Coronary artery (tissue), 2 donors: ENCODE measurements at regions not wholly inside any gene's neighbourhood (a gene's known extent, or its start where the extent isn't known, plus 50 kb on each side); places are given as distances from the start of the nearest gene placed in this dataset.

Experiments used
- DNase-seq: peaks from one replicate; pipeline ENCODE4 v3.0.0-alpha.2; 2017; ENCODE audit warnings: low spot score
- H3K27ac ChIP-seq, 2 donors: fragments of 200-600 bp; sonication (generic); one replicate each; pipeline ENCODE4 v1.5.1; 2016 to 2019
- H3K4me3 ChIP-seq: fragments of 200-600 bp; sonication (generic); 2 replicates; pipeline ENCODE4 v1.5.1; 2016; ENCODE audit warnings: mild to moderate bottlenecking, moderate library complexity
- CTCF ChIP-seq: fragments of 200-600 bp; sonication (generic); IDR thresholded peaks from one replicate; pipeline ENCODE4 v1.5.1; 2019; ENCODE audit warnings: antibody characterized with exemption

- no peak overlapping the region for H3K4me3 ChIP-seq
- no peak for TF ChIP-seq CTCF
- DNase-seq = no peak
- H3K27ac ChIP-seq = no peak overlapping the region
These were observed 331.6 kb upstream of the SLC30A5 start for GRCh38 chr5:68762201-68762600.

GRCh38 chr5:68766952-68767464, 326.8 kb upstream of the SLC30A5 start:
- no peak for DNase-seq
- Histone ChIP-seq H3K27ac (no peak overlapping the region), H3K4me3 (no peak overlapping the region)
- no peak for TF ChIP-seq CTCF

GRCh38 chr5:68770551-68770950, 323.3 kb upstream of the SLC30A5 start:
- DNase-seq = no peak
- H3K27ac ChIP-seq = no peak overlapping the region
- no peak for TF ChIP-seq CTCF
- H3K4me3 ChIP-seq = no peak overlapping the region

- no peak for DNase-seq
- Histone ChIP-seq H3K4me3 (no peak overlapping the region), H3K27ac (no peak overlapping the region)
- no peak for TF ChIP-seq CTCF
These were observed 322.6 kb upstream of the SLC30A5 start for GRCh38 chr5:68771221-68771620.

- no peak for TF ChIP-seq CTCF
- Histone ChIP-seq H3K27ac (no peak overlapping the region), H3K4me3 (no peak overlapping the region)
- DNase-seq = no peak
These were observed 322.1 kb upstream of the SLC30A5 start for GRCh38 chr5:68771732-68772131.

GRCh38 chr5:68776381-68776780, 317.4 kb upstream of the SLC30A5 start:
- H3K4me3 ChIP-seq = no peak overlapping the region
- H3K27ac ChIP-seq = no peak overlapping the region
- no peak for TF ChIP-seq CTCF
- DNase-seq = no peak

- Histone ChIP-seq H3K27ac (no peak overlapping the region), H3K4me3 (no peak overlapping the region)
- no peak for DNase-seq
- no peak for TF ChIP-seq CTCF
These were observed 316.7 kb upstream of the SLC30A5 start for GRCh38 chr5:68777135-68777534.
